Hepatocyte (in vitro differentiated cells): ENCODE measurements at regions not wholly inside any gene's neighbourhood (a gene's known extent, or its start where the extent isn't known, plus 50 kb on each side); places are given as distances from the start of the nearest gene placed in this dataset.

ENCODE experiments used
- DNase-seq: peaks from one replicate; pipeline ENCODE4 v3.0.0-alpha.2; 2016; ENCODE audit warnings: low spot score
- H2AFZ ChIP-seq: fragments of 200-600 bp; sonication (generic); 2 replicates; pipeline ENCODE4 v1.6.0; 2016; ENCODE audit warnings: antibody characterized with exemption, mild to moderate bottlenecking
- H3K27ac ChIP-seq: fragments of 200-600 bp; sonication (generic); 2 replicates; pipeline ENCODE4 v1.5.1; 2016; ENCODE audit warnings: mild to moderate bottlenecking
- H3K27me3 ChIP-seq: fragments of 200-600 bp; sonication (generic); 2 replicates; pipeline ENCODE4 v1.6.1; 2016
- H3K36me3 ChIP-seq: fragments of 200-600 bp; sonication (generic); replicated peaks from 2 replicates; pipeline ENCODE4 v1.5.1; 2016; ENCODE audit warnings: low read depth; ENCODE audit not compliant: insufficient read depth
- H3K4me1 ChIP-seq: fragments of 200-600 bp; sonication (generic); 2 replicates; pipeline ENCODE4 v1.5.1; 2016; ENCODE audit warnings: mild to moderate bottlenecking, moderate library complexity; ENCODE audit not compliant: insufficient read depth
- H3K4me2 ChIP-seq: fragments of 200-600 bp; sonication (generic); 2 replicates; pipeline ENCODE4 v1.6.0; 2016
- H3K4me3 ChIP-seq: fragments of 200-600 bp; sonication (generic); 2 replicates; pipeline ENCODE4 v1.5.1; 2016; ENCODE audit warnings: mild to moderate bottlenecking
- H3K79me2 ChIP-seq: fragments of 200-600 bp; sonication (generic); 2 replicates; pipeline ENCODE4 v1.6.0; 2017; ENCODE audit warnings: mild to moderate bottlenecking
- H3K9me2 ChIP-seq: fragments of 200-600 bp; sonication (generic); replicated peaks from 2 replicates; pipeline ENCODE4 v1.6.0; 2017; ENCODE audit warnings: mild to moderate bottlenecking; ENCODE audit not compliant: insufficient read depth
- H3K9me3 ChIP-seq: fragments of 200-600 bp; sonication (generic); 2 replicates; pipeline ENCODE4 v1.5.1; 2016; ENCODE audit warnings: low read depth, mild to moderate bottlenecking
- H4K20me1 ChIP-seq: fragments of 200-600 bp; sonication (generic); 2 replicates; pipeline ENCODE4 v1.6.0; 2016; ENCODE audit warnings: mild to moderate bottlenecking; ENCODE audit not compliant: insufficient read depth, poor library complexity, severe bottlenecking
- CTCF ChIP-seq: fragments of 200-600 bp; sonication (generic); IDR thresholded peaks from 2 replicates; pipeline ENCODE4 v1.5.1; 2016; ENCODE audit warnings: antibody characterized with exemption, mild to moderate bottlenecking; ENCODE audit not compliant: poor library complexity
- EZH2 ChIP-seq: fragments of 200-600 bp; sonication (generic); IDR thresholded peaks from 2 replicates; pipeline ENCODE4 v1.6.1; 2016; ENCODE audit warnings: antibody characterized with exemption, mild to moderate bottlenecking, borderline replicate concordance
- EZH2phosphoT487 ChIP-seq: fragments of 200-600 bp; sonication (generic); IDR thresholded peaks from one replicate; pipeline ENCODE4 v1.6.1; 2018; ENCODE audit warnings: antibody characterized with exemption, mild to moderate bottlenecking, low read depth, moderate library complexity; ENCODE audit not compliant: unreplicated experiment, severe bottlenecking
- WGBS: methylation state at CpG from one replicate; pipeline ENCODE4 v1.1.6; 2016; ENCODE audit warnings: low lambda C conversion rate; ENCODE audit errors: missing lambda C conversion rate; 5-methylcytosine and 5-hydroxymethylcytosine counted together

- Histone ChIP-seq H3K79me2 (no peaks in the 10 kb centered on the region), H3K27me3 (no peaks in the 10 kb centered on the region), H4K20me1 (no peaks in the 10 kb centered on the region), H3K9me3 (no peaks in the 10 kb centered on the region), H3K36me3 (no peaks in the 10 kb centered on the region), H3K4me1 (no peaks in the 10 kb centered on the region), H3K27ac (no peak overlapping the region), H3K4me2 (no peak overlapping the region), H2AFZ (no peak overlapping the region), H3K9me2 (no peaks in the 10 kb centered on the region), H3K4me3 (no peak overlapping the region)
- no peak for TF ChIP-seq EZH2
- no peak for TF ChIP-seq EZH2phosphoT487
- TF ChIP-seq CTCF: no peak
- DNase-seq: no peak
These were observed 327.1 kb upstream of the MTNR1B start for GRCh38 chr11:92642177-92642931.

- WGBS: 90% methylated on average over 2 of the region's 2 CpGs
- no peaks in the 10 kb centered on the region for H3K4me1 ChIP-seq
- no peaks in the 10 kb centered on the region for H3K27me3 ChIP-seq
- H3K27ac ChIP-seq: no peak overlapping the region
- no peaks in the 10 kb centered on the region for H3K79me2 ChIP-seq
- H3K4me2 ChIP-seq: no peak overlapping the region
- H4K20me1 ChIP-seq: no peaks in the 10 kb centered on the region
- no peak overlapping the region for H2AFZ ChIP-seq
- H3K9me2 ChIP-seq: no peaks in the 10 kb centered on the region
- no peaks in the 10 kb centered on the region for H3K36me3 ChIP-seq
- TF ChIP-seq CTCF: no peak
- no peak for TF ChIP-seq EZH2phosphoT487
- no peak for TF ChIP-seq EZH2
- H3K9me3 ChIP-seq: no peaks in the 10 kb centered on the region
- no peak overlapping the region for H3K4me3 ChIP-seq
- no peak for DNase-seq
These were observed 325.6 kb upstream of the MTNR1B start for GRCh38 chr11:92643827-92644226.

GRCh38 chr11:92644595-92645445 lies 324.6 kb upstream of the MTNR1B start:
- Histone ChIP-seq H3K4me1 (no peaks in the 10 kb centered on the region), H3K4me3 (no peak overlapping the region), H4K20me1 (no peaks in the 10 kb centered on the region), H3K27me3 (no peaks in the 10 kb centered on the region), H3K27ac (no peak overlapping the region), H3K9me3 (no peaks in the 10 kb centered on the region), H3K4me2 (no peak overlapping the region), H3K36me3 (no peaks in the 10 kb centered on the region), H3K9me2 (no peaks in the 10 kb centered on the region), H2AFZ (no peak overlapping the region), H3K79me2 (no peaks in the 10 kb centered on the region)
- TF ChIP-seq EZH2 (no peak), CTCF (no peak), EZH2phosphoT487 (no peak)
- WGBS: 84% methylated on average over 10 of the region's 10 CpGs
- no peak for DNase-seq
